ENCODE measurements at regions not wholly inside any gene's neighbourhood (a gene's known extent, or its start where the extent isn't known, plus 50 kb on each side); places are given as distances from the start of the nearest gene placed in this dataset.

- Mint-ChIP-seq H3K27ac (no peak overlapping the region), H3K36me3 (ENCODE audit: insufficient read depth) (no peaks in the 10 kb centered on the region), H3K4me1 (ENCODE audit: low read depth in 2 of 2) (no peaks in the 10 kb centered on the region), H3K9me3 (peaks cover 7 to 16% of the 10 kb centered on the region in 2 donors), H3K4me3 (no peak overlapping the region), H3K27me3 (no peaks in the 10 kb centered on the region)
- DNase-seq (no peak), ATAC-seq (replicated peaks) (no peak)
These were observed 259.1 kb upstream of the NOCT start for GRCh38 chr4:138756519-138756918.

GRCh38 chr4:138751309-138751708 lies 264.3 kb upstream of the NOCT start:
- Mint-ChIP-seq H3K36me3 (ENCODE audit: insufficient read depth) (no peaks in the 10 kb centered on the region), H3K4me3 (no peak overlapping the region), H3K27me3 (no peaks in the 10 kb centered on the region), H3K4me1 (ENCODE audit: low read depth in 2 of 2) (no peaks in the 10 kb centered on the region), H3K9me3 (peaks cover 10% of the 10 kb centered on the region in 2 donors), H3K27ac (no peak overlapping the region)
- no peak for DNase-seq
- ATAC-seq (replicated peaks), result no peak

GRCh38 chr4:138749303-138749702 lies 266.3 kb upstream of the NOCT start:
- no peaks in the 10 kb centered on the region for H3K27me3 Mint-ChIP-seq
- no peaks in the 10 kb centered on the region for H3K36me3 Mint-ChIP-seq (ENCODE audit: insufficient read depth)
- ATAC-seq (replicated peaks) (no peak), DNase-seq (no peak)
- H3K4me1 Mint-ChIP-seq (ENCODE audit: low read depth in 2 of 2), result no peaks in the 10 kb centered on the region
- H3K4me3 Mint-ChIP-seq, result no peak overlapping the region
- peaks cover 8 to 10% of the 10 kb centered on the region in 2 donors for H3K9me3 Mint-ChIP-seq
- H3K27ac Mint-ChIP-seq, result no peak overlapping the region

DNA sequence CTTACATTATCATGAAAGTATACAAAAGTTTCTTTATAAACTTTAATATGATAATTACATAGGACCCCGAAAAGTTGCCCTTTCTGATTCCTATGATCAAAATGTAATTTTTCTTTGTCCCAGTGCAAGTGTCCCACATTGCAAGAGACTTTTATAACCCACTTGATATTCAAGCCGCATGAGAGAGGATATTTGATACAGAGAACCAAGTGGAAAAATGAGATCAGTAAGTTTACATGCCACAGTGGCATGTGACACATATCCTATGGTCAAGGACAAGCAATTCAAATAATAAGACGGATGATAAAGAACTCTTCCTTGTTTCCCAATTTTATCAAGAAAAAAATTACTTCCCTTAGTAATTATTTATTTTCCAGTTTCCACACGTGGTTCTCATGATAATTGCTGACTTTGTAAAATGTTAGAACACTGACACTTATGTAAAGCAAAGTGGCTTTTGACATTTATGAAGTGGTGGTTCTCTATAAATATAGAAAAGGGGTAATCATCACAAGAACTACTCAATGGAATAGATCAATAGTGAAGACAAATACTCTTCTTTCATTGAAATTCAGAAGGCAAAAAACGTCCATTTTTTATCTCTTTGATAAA lies 273.7 kb upstream of the NOCT start:
- H3K27me3 Mint-ChIP-seq, result no peaks in the 10 kb centered on the region
- DNase-seq (no peak), ATAC-seq (replicated peaks) (no peak)
- peaks cover 0 to 2% of the 10 kb centered on the region in 2 donors for H3K9me3 Mint-ChIP-seq
- H3K4me3 Mint-ChIP-seq, result no peak overlapping the region
- no peaks in the 10 kb centered on the region for H3K4me1 Mint-ChIP-seq (ENCODE audit: low read depth in 2 of 2)
- no peaks in the 10 kb centered on the region for H3K36me3 Mint-ChIP-seq (ENCODE audit: insufficient read depth)
- H3K27ac Mint-ChIP-seq, result no peak overlapping the region

- Mint-ChIP-seq H3K27me3 (no peaks in the 10 kb centered on the region), H3K36me3 (ENCODE audit: insufficient read depth) (no peaks in the 10 kb centered on the region), H3K4me3 (no peak overlapping the region), H3K27ac (no peak overlapping the region), H3K4me1 (ENCODE audit: low read depth in 2 of 2) (no peaks in the 10 kb centered on the region), H3K9me3 (peaks cover 0 to 2% of the 10 kb centered on the region in 2 donors)
- ATAC-seq (replicated peaks) (no peak), DNase-seq (no peak)
These were observed 274.5 kb upstream of the NOCT start for GRCh38 chr4:138740816-138741745.

- no peaks in the 10 kb centered on the region for H3K27me3 Mint-ChIP-seq
- H3K4me3 Mint-ChIP-seq, result no peak overlapping the region
- DNase-seq (no peak), ATAC-seq (replicated peaks) (no peak)
- H3K9me3 Mint-ChIP-seq, result peaks cover 0 to 2% of the 10 kb centered on the region in 2 donors
- H3K4me1 Mint-ChIP-seq (ENCODE audit: low read depth in 2 of 2), result no peaks in the 10 kb centered on the region
- H3K36me3 Mint-ChIP-seq (ENCODE audit: insufficient read depth), result no peaks in the 10 kb centered on the region
- no peak overlapping the region for H3K27ac Mint-ChIP-seq
These were observed 279.2 kb upstream of the NOCT start for GRCh38 chr4:138736362-138736761.

GRCh38 chr4:138734746-138735145 lies 280.8 kb upstream of the NOCT start:
- Mint-ChIP-seq H3K4me1 (ENCODE audit: low read depth in 2 of 2) (no peaks in the 10 kb centered on the region), H3K27ac (no peak overlapping the region), H3K36me3 (ENCODE audit: insufficient read depth) (no peaks in the 10 kb centered on the region), H3K9me3 (no peaks in the 10 kb centered on the region), H3K4me3 (no peak overlapping the region), H3K27me3 (no peaks in the 10 kb centered on the region)
- DNase-seq, result no peak
- ATAC-seq (replicated peaks), result no peak

GRCh38 chr4:138728566-138728965 lies 287.0 kb upstream of the NOCT start:
- Mint-ChIP-seq H3K4me1 (ENCODE audit: low read depth in 2 of 2) (no peaks in the 10 kb centered on the region), H3K36me3 (ENCODE audit: insufficient read depth) (no peaks in the 10 kb centered on the region), H3K27ac (no peak overlapping the region), H3K4me3 (no peak overlapping the region), H3K9me3 (peaks cover 0 to 5% of the 10 kb centered on the region in 2 donors), H3K27me3 (no peaks in the 10 kb centered on the region)
- no peak for ATAC-seq (replicated peaks)
- DNase-seq, result no peak

DNA sequence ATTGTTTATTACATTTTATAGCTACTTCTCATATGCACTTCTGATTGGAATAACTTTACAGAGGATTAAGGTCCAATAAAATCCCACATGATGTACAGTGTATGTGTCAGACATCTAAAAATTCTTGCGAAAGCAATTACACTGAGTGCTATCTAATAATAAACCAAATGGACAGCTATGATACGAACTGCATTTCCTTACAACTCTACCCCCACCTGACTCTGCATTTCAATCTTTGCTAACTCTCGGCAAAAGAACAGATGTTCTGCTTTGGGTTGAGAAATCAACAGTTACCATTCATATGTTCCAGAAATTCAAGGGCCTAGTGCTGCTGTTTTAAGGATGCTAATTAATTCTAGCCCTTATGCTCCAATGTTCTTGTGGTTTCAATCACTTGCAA lies 287.9 kb upstream of the NOCT start:
- ATAC-seq (replicated peaks) (no peak), DNase-seq (no peak)
- Mint-ChIP-seq H3K4me3 (no peak overlapping the region), H3K27ac (no peak overlapping the region), H3K27me3 (no peaks in the 10 kb centered on the region), H3K36me3 (ENCODE audit: insufficient read depth) (no peaks in the 10 kb centered on the region), H3K9me3 (peaks cover 0 to 5% of the 10 kb centered on the region in 2 donors), H3K4me1 (ENCODE audit: low read depth in 2 of 2) (no peaks in the 10 kb centered on the region)

GRCh38 chr4:138724530-138724929 lies 291.1 kb upstream of the NOCT start:
- no peaks in the 10 kb centered on the region for H3K27me3 Mint-ChIP-seq
- ATAC-seq (replicated peaks) (no peak), DNase-seq (no peak)
- H3K27ac Mint-ChIP-seq, result no peak overlapping the region
- no peak overlapping the region for H3K4me3 Mint-ChIP-seq
- H3K9me3 Mint-ChIP-seq, result peaks cover 0 to 5% of the 10 kb centered on the region in 2 donors
- no peaks in the 10 kb centered on the region for H3K36me3 Mint-ChIP-seq (ENCODE audit: insufficient read depth)
- H3K4me1 Mint-ChIP-seq (ENCODE audit: low read depth in 2 of 2), result no peaks in the 10 kb centered on the region

DNA sequence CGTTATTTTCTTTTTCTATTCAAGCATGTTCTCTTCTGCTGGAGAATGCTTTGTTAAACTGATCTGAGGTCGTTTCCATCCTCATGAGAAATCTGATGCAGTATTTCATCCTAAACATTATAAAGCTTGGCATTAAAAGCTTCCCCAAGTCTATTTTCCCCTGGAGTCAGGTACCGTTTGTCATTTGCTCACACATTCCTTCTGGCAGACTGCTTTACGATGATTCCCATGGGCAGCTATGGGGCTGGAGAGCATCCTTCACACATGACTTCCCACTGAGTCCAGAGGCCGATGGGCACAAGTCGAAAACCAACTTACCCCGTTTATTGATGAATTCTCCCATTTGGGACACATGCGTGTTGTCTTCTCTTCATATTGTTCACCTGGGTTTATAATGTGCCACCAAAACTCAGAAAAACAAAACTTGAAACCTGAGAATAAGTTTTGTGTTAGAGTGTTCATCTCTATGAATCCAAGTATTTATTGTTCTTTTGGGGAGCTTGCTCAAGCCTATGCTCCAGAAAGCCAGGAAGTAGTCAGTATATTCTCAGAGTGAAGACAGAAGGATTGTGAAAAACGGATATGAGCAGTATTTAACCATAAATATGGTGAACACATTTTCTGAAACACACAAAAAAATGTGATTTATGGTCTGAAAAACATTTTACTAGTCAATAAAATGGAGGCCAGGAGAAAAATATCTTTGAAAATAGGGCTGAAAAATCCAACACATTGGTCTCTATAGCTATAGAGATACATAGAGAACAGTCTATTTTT lies 298.8 kb upstream of the NOCT start:
- no peak for ATAC-seq (replicated peaks)
- Mint-ChIP-seq H3K9me3 (no peaks in the 10 kb centered on the region), H3K36me3 (ENCODE audit: insufficient read depth) (no peaks in the 10 kb centered on the region), H3K4me3 (no peak overlapping the region), H3K27ac (no peak overlapping the region), H3K4me1 (ENCODE audit: low read depth in 2 of 2) (no peaks in the 10 kb centered on the region), H3K27me3 (no peaks in the 10 kb centered on the region)
- DNase-seq, result no peak

DNA sequence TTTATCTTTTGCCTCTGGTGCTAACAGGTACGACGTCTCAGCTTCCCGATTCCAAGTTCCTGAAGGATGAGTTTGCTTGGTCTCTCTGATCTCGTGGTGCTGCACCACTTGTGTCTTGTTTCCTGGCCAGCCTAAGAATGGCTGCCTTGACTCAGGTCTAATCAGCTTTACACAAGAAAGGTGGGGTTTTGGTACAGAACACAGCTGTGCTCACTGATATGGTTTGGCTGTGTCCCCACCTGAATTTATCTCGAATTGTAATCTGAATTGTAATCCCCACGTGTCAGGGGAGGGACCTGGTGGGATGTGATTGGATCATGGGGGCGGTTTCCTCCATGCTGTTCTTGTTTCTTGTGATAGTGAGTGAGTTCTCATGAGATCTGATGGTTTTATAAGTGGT lies 305.3 kb upstream of the NOCT start:
- Mint-ChIP-seq H3K27me3 (peaks cover 0 to 6% of the 10 kb centered on the region in 2 donors), H3K4me3 (no peak overlapping the region), H3K4me1 (ENCODE audit: low read depth in 2 of 2) (no peaks in the 10 kb centered on the region), H3K36me3 (ENCODE audit: insufficient read depth) (no peaks in the 10 kb centered on the region), H3K27ac (no peak overlapping the region), H3K9me3 (peaks cover 3 to 8% of the 10 kb centered on the region in 2 donors)
- DNase-seq (no peak), ATAC-seq (replicated peaks) (no peak)

DNA sequence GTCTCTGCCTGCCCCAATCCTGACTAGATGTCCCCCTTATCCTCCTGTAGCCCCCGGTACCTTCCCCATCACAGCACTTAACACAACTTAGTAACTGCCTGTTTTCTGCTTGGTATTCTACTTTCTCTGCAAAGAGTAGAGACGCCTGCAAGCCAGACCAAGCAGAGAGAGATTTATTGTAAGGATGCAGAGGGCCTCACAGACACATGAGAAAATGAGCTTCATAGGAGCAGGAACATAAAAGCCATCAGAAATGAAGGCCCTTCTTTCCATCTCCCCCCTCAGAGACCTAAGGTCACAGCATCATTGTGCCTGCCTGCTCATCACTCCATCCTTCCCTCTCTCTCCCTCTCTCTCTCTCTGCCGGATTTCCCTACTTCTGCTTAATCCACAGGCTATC lies 305.7 kb upstream of the NOCT start:
- Mint-ChIP-seq H3K4me3 (no peak overlapping the region), H3K27me3 (peaks cover 0 to 6% of the 10 kb centered on the region in 2 donors), H3K9me3 (peaks cover 3 to 8% of the 10 kb centered on the region in 2 donors), H3K27ac (no peak overlapping the region), H3K36me3 (ENCODE audit: insufficient read depth) (no peaks in the 10 kb centered on the region), H3K4me1 (ENCODE audit: low read depth in 2 of 2) (no peaks in the 10 kb centered on the region)
- DNase-seq (no peak), ATAC-seq (replicated peaks) (no peak)

Data from effector memory CD8-positive, alpha-beta T cell (primary cell).